B cell (primary cell): ENCODE measurements at regions not wholly inside any gene's neighbourhood (a gene's known extent, or its start where the extent isn't known, plus 50 kb on each side); places are given as distances from the start of the nearest gene placed in this dataset.

Experiments used
- ATAC-seq: fragments of 200-7000 bp; cut with Tn5 transposase; one replicate; pipeline ENCODE4 v1.10.0; 2021; ENCODE audit warnings: low read depth, mild to moderate bottlenecking, moderate number of reproducible peaks, moderate library complexity
- CTCF ChIA-PET: fragments of 350-600 bp; sonication (Branson Sonifier 250); formaldehyde crosslinking; loops from one replicate; lab custom pipeline; 2021; ENCODE audit warnings: antibody characterized with exemption, inconsistent platforms; lab: Charles Lee
- POLR2A ChIA-PET: fragments of 350-600 bp; sonication (Branson Sonifier 250); formaldehyde crosslinking; loops from one replicate; lab custom pipeline; 2021; ENCODE audit warnings: antibody characterized with exemption; lab: Charles Lee
- DNase-seq: peaks from one replicate; pipeline ENCODE4 v3.0.0; 2013
- H2AFZ ChIP-seq: 2 replicates; pipeline ENCODE4 v1.6.1; 2012; ENCODE audit warnings: mild to moderate bottlenecking, low read depth, low read length; ENCODE audit not compliant: insufficient read depth, poor library complexity, severe bottlenecking
- H3K27ac ChIP-seq, 2 donors: 1 replicate in 1 of 2; 2 replicates in 1 of 2; pipeline ENCODE4 v1.5.1; 2012 to 2013; ENCODE audit warnings: low read length in 2 of 2, mild to moderate bottlenecking in 2 of 2, moderate library complexity in 1 of 2
- H3K27me3 ChIP-seq, 4 experiments: fragments of 200-600 bp in 1 of 4; sonication (generic) in 1 of 4; replicated peaks in 1 of 4; 1 replicate in 2 of 4; 2 replicates in 2 of 4; pipeline versions ENCODE4 v1.6.1 to v1.7.0; 2013 to 2016; ENCODE audit warnings: low read length in 3 of 4, mild to moderate bottlenecking in 2 of 4, mixed read lengths in 1 of 4, moderate library complexity in 1 of 4; ENCODE audit not compliant: insufficient read depth in 4 of 4, control insufficient read depth in 3 of 4; ENCODE audit errors: control extremely low read depth in 1 of 4
- H3K36me3 ChIP-seq, 2 experiments: replicated peaks in 1 of 2; 1 replicate in 1 of 2; 2 replicates in 1 of 2; pipeline versions ENCODE4 v1.6.1 to v1.7.1; 2013; ENCODE audit warnings: low read length in 1 of 2; ENCODE audit not compliant: insufficient read depth in 2 of 2, control insufficient read depth in 1 of 2; ENCODE audit errors: control extremely low read depth in 1 of 2, extremely low read depth in 1 of 2
- H3K4me1 ChIP-seq, 2 donors: fragments of 200-600 bp in 1 of 2; sonication (generic) in 1 of 2; 1 replicate in 1 of 2; 2 replicates in 1 of 2; pipeline versions ENCODE4 v1.5.1 to v1.6.1; 2013 to 2017; ENCODE audit warnings: low read length in 2 of 2; ENCODE audit not compliant: control insufficient read depth in 2 of 2, insufficient read depth in 2 of 2
- H3K4me2 ChIP-seq: replicated peaks from 2 replicates; pipeline ENCODE3; 2012; ENCODE audit warnings: mild to moderate bottlenecking, low read depth, low read length; ENCODE audit not compliant: poor library complexity, severe bottlenecking
- H3K4me3 ChIP-seq, 5 experiments: fragments of 200-600 bp in 1 of 5; sonication (generic) in 1 of 5; 1 replicate in 3 of 5; 2 replicates in 2 of 5; pipeline versions ENCODE4 v1.5.1 to v1.7.0; 2011 to 2016; ENCODE audit warnings: low read length in 4 of 5, mild to moderate bottlenecking in 4 of 5, low read depth in 2 of 5, control low read depth in 1 of 5, moderate library complexity in 1 of 5; ENCODE audit not compliant: insufficient read depth in 1 of 5; ENCODE audit errors: control extremely low read depth in 1 of 5, extremely low read depth in 1 of 5
- H3K79me2 ChIP-seq: fragments of 200-600 bp; sonication (generic); one replicate; pipeline ENCODE4 v1.6.0; 2016; ENCODE audit warnings: low read length; ENCODE audit not compliant: control insufficient read depth, insufficient read depth
- H3K9ac ChIP-seq: fragments of 200-600 bp; sonication (generic); 2 replicates; pipeline ENCODE4 v1.6.1; 2017; ENCODE audit warnings: mild to moderate bottlenecking, low read length, moderate library complexity
- H3K9me3 ChIP-seq, 3 donors: one replicate each; pipeline versions ENCODE4 v1.6.1 to v1.7.1; 2013; ENCODE audit warnings: low read length in 2 of 3; ENCODE audit not compliant: control insufficient read depth in 2 of 3, insufficient read depth in 1 of 3; ENCODE audit errors: control extremely low read depth in 1 of 3
- H4K20me1 ChIP-seq: 2 replicates; pipeline ENCODE4 v1.6.0; 2012; ENCODE audit warnings: mild to moderate bottlenecking, low read length; ENCODE audit not compliant: insufficient read depth, control insufficient read depth, poor library complexity, severe bottlenecking
- H3K27ac Mint-ChIP-seq: one replicate; pipeline ENCODE4 v1.8.0; 2021; ENCODE audit warnings: mixed read lengths
- H3K27me3 Mint-ChIP-seq: one replicate; pipeline ENCODE4 v1.8.0; 2021; ENCODE audit warnings: mixed read lengths
- H3K4me1 Mint-ChIP-seq: one replicate; pipeline ENCODE4 v1.8.0; 2021; ENCODE audit warnings: mixed read lengths
- H3K4me3 Mint-ChIP-seq: one replicate; pipeline ENCODE4 v1.8.0; 2021; ENCODE audit warnings: mixed read lengths
- H3K9me3 Mint-ChIP-seq: one replicate; pipeline ENCODE4 v1.8.0; 2022; ENCODE audit warnings: mixed read lengths; ENCODE audit not compliant: insufficient read depth
- CTCF ChIP-seq: fragments of 200-600 bp; IDR thresholded peaks from one replicate; pipeline ENCODE4 v1.8.0; 2022; ENCODE audit warnings: antibody characterized with exemption, mild to moderate bottlenecking
- EZH2 ChIP-seq: IDR thresholded peaks from 2 replicates; pipeline ENCODE4 v1.6.1; 2012; ENCODE audit warnings: borderline replicate concordance, low read depth, mild to moderate bottlenecking, moderate library complexity, low read length; ENCODE audit not compliant: insufficient read depth, poor library complexity, severe bottlenecking
- WGBS: methylation state at CpG from one replicate; pipeline ENCODE4 v1.1.5; 2013; ENCODE audit warnings: missing lambda C conversion rate; ENCODE audit not compliant: insufficient coverage; 5-methylcytosine and 5-hydroxymethylcytosine counted together
- intact Hi-C: fragments of 100-400 bp; cut with micrococcal nuclease; formaldehyde crosslinking; loops from one replicate; pipeline ENCODE4 v1.10.0; 2022

DNA sequence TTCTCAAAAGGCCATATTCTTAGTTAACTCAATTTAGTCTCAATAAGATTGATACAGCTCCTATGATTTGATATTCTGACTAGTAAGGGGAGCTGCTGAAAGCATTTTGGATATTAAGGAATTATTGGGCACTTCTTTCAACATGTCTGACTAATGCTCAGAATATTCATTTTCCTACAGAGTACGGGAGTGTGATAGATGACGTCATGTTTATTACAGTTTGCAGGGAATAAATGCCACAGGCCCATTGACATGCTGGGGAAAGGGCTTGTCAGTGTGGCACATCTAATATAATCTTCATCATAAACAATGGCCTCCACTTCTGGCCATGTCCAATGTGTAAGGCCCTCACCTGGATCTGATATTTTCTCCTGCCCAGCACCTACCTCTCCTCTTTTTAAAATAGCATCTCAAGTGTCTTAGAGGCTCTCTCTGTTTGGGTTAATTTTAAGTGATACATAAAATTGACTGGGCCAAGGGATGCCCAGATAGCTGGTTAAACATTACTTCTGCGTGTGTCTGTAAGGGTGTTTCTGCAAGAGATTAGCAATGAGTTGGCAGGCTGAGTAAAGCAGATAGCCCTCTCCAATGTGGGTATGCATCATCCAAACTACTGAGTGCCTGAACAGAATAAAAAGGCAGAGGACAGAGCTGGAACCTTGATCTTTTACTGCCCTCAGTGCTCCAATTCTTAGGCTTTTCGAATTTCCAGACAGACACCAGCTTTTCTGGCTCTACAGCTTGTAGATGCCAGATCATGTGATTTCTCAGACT lies 99.3 kb downstream of the SLC24A2 start:
- H3K36me3 ChIP-seq: no peaks in the 10 kb centered on the region
- peaks cover 5% of the 10 kb centered on the region for H3K9me3 Mint-ChIP-seq
- H4K20me1 ChIP-seq: no peaks in the 10 kb centered on the region
- TF ChIP-seq CTCF: no peak
- no peak for TF ChIP-seq EZH2
- no peak overlapping the region for H3K4me3 Mint-ChIP-seq
- H3K4me1 ChIP-seq: no peaks in the 10 kb centered on the region
- no peak overlapping the region for H3K27ac ChIP-seq
- H3K4me1 Mint-ChIP-seq: no peaks in the 10 kb centered on the region
- intact Hi-C loops: no loop called here
- ATAC-seq: no peak
- ChIA-PET POLR2A (no interaction called here), CTCF (no interaction called here)
- H3K79me2 ChIP-seq: no peaks in the 10 kb centered on the region
- no peak for DNase-seq
- no peak overlapping the region for H3K4me3 ChIP-seq
- WGBS: 100% methylated on average over 1 of the region's 4 CpGs
- no peak overlapping the region for H2AFZ ChIP-seq
- no peak overlapping the region for H3K27ac Mint-ChIP-seq
- no peaks in the 10 kb centered on the region for H3K27me3 Mint-ChIP-seq
- H3K27me3 ChIP-seq: no peaks in the 10 kb centered on the region
- no peaks in the 10 kb centered on the region for H3K9me3 ChIP-seq
- no peak overlapping the region for H3K4me2 ChIP-seq
- no peak overlapping the region for H3K9ac ChIP-seq

DNA sequence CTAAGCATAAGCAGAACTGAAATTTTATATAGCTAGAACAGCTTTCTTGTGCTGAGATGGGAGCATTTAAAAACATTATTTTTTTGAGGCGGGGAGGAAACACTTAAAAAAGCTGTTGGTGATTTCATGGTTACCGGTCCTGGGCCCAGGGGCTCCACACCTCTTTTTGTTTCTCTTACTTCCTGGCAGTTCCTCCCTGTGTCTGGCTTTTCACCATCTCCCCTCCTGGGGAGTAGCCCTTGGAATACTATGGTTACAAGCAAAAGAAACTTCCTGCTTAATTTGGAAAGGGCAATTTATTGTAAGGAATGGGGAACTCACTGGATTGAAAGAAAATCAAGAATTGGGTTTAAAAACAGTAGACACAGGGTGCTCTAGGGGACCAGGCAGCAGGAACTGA lies 105.1 kb downstream of the SLC24A2 start:
- Histone ChIP-seq H3K9me3 (no peaks in the 10 kb centered on the region), H3K4me2 (no peak overlapping the region), H3K36me3 (no peaks in the 10 kb centered on the region), H3K27me3 (no peaks in the 10 kb centered on the region), H3K4me1 (no peaks in the 10 kb centered on the region), H3K9ac (no peak overlapping the region), H4K20me1 (no peaks in the 10 kb centered on the region), H3K79me2 (no peaks in the 10 kb centered on the region), H3K4me3 (no peak overlapping the region), H3K27ac (no peak overlapping the region), H2AFZ (no peak overlapping the region)
- TF ChIP-seq EZH2 (no peak), CTCF (no peak)
- ATAC-seq (no peak), DNase-seq (no peak)
- no peaks in the 10 kb centered on the region for H3K4me1 Mint-ChIP-seq
- H3K27ac Mint-ChIP-seq: no peak overlapping the region
- H3K9me3 Mint-ChIP-seq: peaks cover 8% of the 10 kb centered on the region
- no peaks in the 10 kb centered on the region for H3K27me3 Mint-ChIP-seq
- ChIA-PET CTCF (no interaction called here), POLR2A (no interaction called here)
- no CpG with 5 or more reads among the region's 2 CpGs for WGBS
- no peak overlapping the region for H3K4me3 Mint-ChIP-seq
- intact Hi-C loops: no loop called here
